HG03558 (cell line): ENCODE measurements at regions not wholly inside any gene's neighbourhood (a gene's known extent, or its start where the extent isn't known, plus 50 kb on each side); places are given as distances from the start of the nearest gene placed in this dataset.
"Not testable (repeated sequence)": the region's sequence is repeated elsewhere in the genome, so short reads cannot be mapped to it uniquely, and the experiment has no call there.

Experiments
- ATAC-seq: cut with Tn5 transposase; IDR thresholded peaks from one replicate; pipeline ENCODE4 v1.9.1; 2021; ENCODE audit warnings: moderate number of reproducible peaks; ENCODE audit not compliant: unreplicated experiment; ENCODE audit errors: extremely low read depth

- ATAC-seq: not testable (repeated sequence)
Measured at GRCh38 chr2:12569929-12570328, 146.8 kb upstream of the TRIB2 start.

- no peak for ATAC-seq
Measured at GRCh38 chr2:12577091-12577490, 139.6 kb upstream of the TRIB2 start.

GRCh38 chr2:12577567-12578253 lies 139.0 kb upstream of the TRIB2 start:
- ATAC-seq: no peak

- no peak for ATAC-seq
Measured at GRCh38 chr2:12579018-12579417, 137.7 kb upstream of the TRIB2 start.

- no peak for ATAC-seq
Measured at GRCh38 chr2:12584338-12584737, 132.4 kb upstream of the TRIB2 start.

- ATAC-seq: no peak
Measured at GRCh38 chr2:12585784-12586183, 131.0 kb upstream of the TRIB2 start.

GRCh38 chr2:12587228-12587627 lies 129.5 kb upstream of the TRIB2 start:
- no peak for ATAC-seq

GRCh38 chr2:12587729-12588522 lies 128.8 kb upstream of the TRIB2 start:
- peak; percentile 85 for ATAC-seq

GRCh38 chr2:12588986-12589385 lies 127.8 kb upstream of the TRIB2 start:
- ATAC-seq: no peak

GRCh38 chr2:12589802-12590320 lies 126.9 kb upstream of the TRIB2 start:
- no peak for ATAC-seq

GRCh38 chr2:12592296-12592695 lies 124.4 kb upstream of the TRIB2 start:
- ATAC-seq: no peak

GRCh38 chr2:12594590-12594989 lies 122.1 kb upstream of the TRIB2 start:
- no peak for ATAC-seq

GRCh38 chr2:12596771-12597170 lies 120.0 kb upstream of the TRIB2 start:
- no peak for ATAC-seq

GRCh38 chr2:12597610-12598009 lies 119.1 kb upstream of the TRIB2 start:
- ATAC-seq: no peak

- no peak for ATAC-seq
Measured at GRCh38 chr2:12602661-12603060, 114.1 kb upstream of the TRIB2 start.

GRCh38 chr2:12603781-12604295 lies 112.9 kb upstream of the TRIB2 start:
- ATAC-seq: no peak

GRCh38 chr2:12604341-12604740 lies 112.4 kb upstream of the TRIB2 start:
- ATAC-seq: no peak

- ATAC-seq: no peak
Measured at GRCh38 chr2:12605366-12605765, 111.4 kb upstream of the TRIB2 start.

GRCh38 chr2:12605936-12606335 lies 110.8 kb upstream of the TRIB2 start:
- no peak for ATAC-seq

- ATAC-seq: no peak
Measured at GRCh38 chr2:12606472-12607000, 110.2 kb upstream of the TRIB2 start.

GRCh38 chr2:12607971-12608370 lies 108.8 kb upstream of the TRIB2 start:
- no peak for ATAC-seq
